Testis (tissue), 2 donors: ENCODE measurements at regions not wholly inside any gene's neighbourhood (a gene's known extent, or its start where the extent isn't known, plus 50 kb on each side); places are given as distances from the start of the nearest gene placed in this dataset.

Experiments
- DNase-seq: peaks from one replicate; pipeline ENCODE4 v3.0.0-alpha.2; 2019
- H3K27ac ChIP-seq, 2 donors: fragments of 200-600 bp; sonication (generic); one replicate each; pipeline ENCODE4 v1.5.1; 2019
- H3K27me3 ChIP-seq: fragments of 200-600 bp; sonication (generic); one replicate; pipeline ENCODE4 v1.5.1; 2019
- H3K36me3 ChIP-seq: fragments of 200-600 bp; sonication (generic); one replicate; pipeline ENCODE4 v1.5.1; 2017; ENCODE audit warnings: low read depth; ENCODE audit errors: missing control alignments
- H3K4me1 ChIP-seq: fragments of 200-600 bp; sonication (generic); one replicate; pipeline ENCODE4 v1.5.1; 2019
- H3K4me3 ChIP-seq, 2 donors: fragments of 200-600 bp; sonication (generic); one replicate each; pipeline ENCODE4 v1.5.1; 2017 to 2019
- H3K9me3 ChIP-seq: fragments of 200-600 bp; sonication (generic); one replicate; pipeline ENCODE4 v1.5.1; 2017
- POLR2A ChIP-seq: fragments of 450-650 bp; IDR thresholded peaks from one replicate; pipeline ENCODE4 v1.6.1; 2017; ENCODE audit warnings: antibody characterized with exemption, mild to moderate bottlenecking, moderate library complexity
- WGBS, 2 donors: methylation state at CpG; one replicate each; pipeline ENCODE4 v1.1.5; 2018; 5-methylcytosine and 5-hydroxymethylcytosine counted together
- intact Hi-C: fragments of 100-400 bp; cut with DNase I; formaldehyde crosslinking; loops from one replicate; pipeline ENCODE4 v1.15.1; 2023; ENCODE audit warnings: low total_unique reads
- TF ChIP-seq, protein P1 (sequence below), 3 experiments: fragments of 450-650 bp in 2 of 3; fragments of 200-600 bp in 1 of 3; sonication (generic) in 1 of 3; IDR thresholded peaks; one replicate each; pipeline ENCODE4 v1.5.1; 2016 to 2019; ENCODE audit warnings: antibody characterized with exemption in 3 of 3, mild to moderate bottlenecking in 2 of 3, moderate library complexity in 1 of 3

DNA sequence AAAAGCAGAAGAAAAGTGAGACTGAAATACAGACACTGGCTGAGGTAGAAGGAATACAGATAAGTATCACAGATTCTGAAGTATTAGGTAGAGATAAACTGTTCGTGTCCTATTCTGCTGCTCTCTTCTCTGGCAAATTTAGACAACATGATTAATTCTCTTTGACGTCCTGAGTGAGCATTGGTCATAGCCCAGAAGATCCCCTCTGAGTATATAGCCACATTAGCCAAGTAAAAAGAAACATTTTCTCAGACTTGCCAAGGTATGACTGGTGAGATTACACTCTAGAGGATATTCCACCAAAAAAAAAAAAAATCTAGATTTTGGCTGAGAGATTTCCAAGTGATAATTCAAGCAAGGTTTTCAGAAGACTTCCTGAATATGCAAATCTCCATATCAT, 111.4 kb upstream of the ALCAM start:
- Histone ChIP-seq H3K27ac (no peak overlapping the region), H3K4me3 (no peak overlapping the region), H3K27me3 (no peaks in the 10 kb centered on the region), H3K9me3 (no peaks in the 10 kb centered on the region), H3K4me1 (no peaks in the 10 kb centered on the region), H3K36me3 (no peaks in the 10 kb centered on the region)
- no peak for TF ChIP-seq POLR2A
- TF ChIP-seq, protein P1, sequence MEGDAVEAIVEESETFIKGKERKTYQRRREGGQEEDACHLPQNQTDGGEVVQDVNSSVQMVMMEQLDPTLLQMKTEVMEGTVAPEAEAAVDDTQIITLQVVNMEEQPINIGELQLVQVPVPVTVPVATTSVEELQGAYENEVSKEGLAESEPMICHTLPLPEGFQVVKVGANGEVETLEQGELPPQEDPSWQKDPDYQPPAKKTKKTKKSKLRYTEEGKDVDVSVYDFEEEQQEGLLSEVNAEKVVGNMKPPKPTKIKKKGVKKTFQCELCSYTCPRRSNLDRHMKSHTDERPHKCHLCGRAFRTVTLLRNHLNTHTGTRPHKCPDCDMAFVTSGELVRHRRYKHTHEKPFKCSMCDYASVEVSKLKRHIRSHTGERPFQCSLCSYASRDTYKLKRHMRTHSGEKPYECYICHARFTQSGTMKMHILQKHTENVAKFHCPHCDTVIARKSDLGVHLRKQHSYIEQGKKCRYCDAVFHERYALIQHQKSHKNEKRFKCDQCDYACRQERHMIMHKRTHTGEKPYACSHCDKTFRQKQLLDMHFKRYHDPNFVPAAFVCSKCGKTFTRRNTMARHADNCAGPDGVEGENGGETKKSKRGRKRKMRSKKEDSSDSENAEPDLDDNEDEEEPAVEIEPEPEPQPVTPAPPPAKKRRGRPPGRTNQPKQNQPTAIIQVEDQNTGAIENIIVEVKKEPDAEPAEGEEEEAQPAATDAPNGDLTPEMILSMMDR (IDR thresholded peaks at IDR 0.05) = no peak
- no peak for DNase-seq
- 48 to 80% methylated on average over 2 of the region's 2 CpGs for WGBS, 2 donors
- intact Hi-C loops = no loop called here

DNA sequence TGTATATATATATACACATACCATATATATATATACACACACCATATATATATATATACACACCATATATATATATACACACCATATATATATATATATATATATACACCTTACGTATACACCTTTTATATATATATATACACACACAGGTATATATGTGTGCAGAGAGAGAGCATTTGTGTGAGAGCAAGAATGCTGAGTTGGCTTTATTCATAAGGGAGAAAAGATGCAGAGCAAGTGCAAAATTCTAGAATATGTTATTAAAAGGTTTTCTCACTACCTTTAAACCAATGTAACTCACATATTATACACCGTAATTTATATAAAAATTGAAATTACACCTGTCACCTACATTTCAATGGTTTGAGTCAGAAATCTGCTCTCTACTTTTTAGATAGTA, 107.2 kb upstream of the ALCAM start:
- no peaks in the 10 kb centered on the region for H3K27me3 ChIP-seq
- WGBS, 2 donors = 50 to 58% methylated on average over 2 of the region's 2 CpGs
- H3K4me3 ChIP-seq = no peak overlapping the region
- no peak overlapping the region for H3K27ac ChIP-seq
- no peak for DNase-seq
- intact Hi-C loops = no loop called here
- no peak for TF ChIP-seq POLR2A
- TF ChIP-seq, protein P1 (IDR thresholded peaks at IDR 0.05) = no peak
- no peaks in the 10 kb centered on the region for H3K4me1 ChIP-seq
- H3K9me3 ChIP-seq = no peaks in the 10 kb centered on the region
- H3K36me3 ChIP-seq = no peaks in the 10 kb centered on the region

DNA sequence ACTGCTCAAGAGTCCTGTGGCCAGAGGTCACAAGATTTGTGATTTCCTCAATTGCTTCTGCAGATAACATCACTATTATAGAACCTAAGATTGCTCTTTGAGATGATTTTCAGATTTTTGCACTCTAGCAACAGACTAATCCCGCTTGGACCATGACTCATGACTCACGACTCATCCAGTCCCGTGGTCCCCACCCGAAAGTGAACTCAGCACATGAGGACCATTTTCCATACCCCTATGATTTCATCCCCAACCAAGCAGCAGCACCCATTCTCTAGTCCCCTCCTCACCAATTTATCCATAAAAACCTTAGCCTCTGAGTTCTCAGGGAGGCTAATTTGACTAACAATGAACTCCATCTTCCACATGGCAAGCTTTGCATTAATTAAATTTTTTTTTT, 106.3 kb upstream of the ALCAM start:
- no peaks in the 10 kb centered on the region for H3K27me3 ChIP-seq
- no peaks in the 10 kb centered on the region for H3K4me1 ChIP-seq
- intact Hi-C loops = no loop called here
- H3K9me3 ChIP-seq = no peaks in the 10 kb centered on the region
- TF ChIP-seq, protein P1 (IDR thresholded peaks at IDR 0.05) = no peak
- TF ChIP-seq POLR2A = no peak
- WGBS, 2 donors = 90 to 92% methylated on average over 4 of the region's 4 CpGs
- no peak for DNase-seq
- H3K27ac ChIP-seq = no peak overlapping the region
- H3K4me3 ChIP-seq = no peak overlapping the region
- no peaks in the 10 kb centered on the region for H3K36me3 ChIP-seq

DNA sequence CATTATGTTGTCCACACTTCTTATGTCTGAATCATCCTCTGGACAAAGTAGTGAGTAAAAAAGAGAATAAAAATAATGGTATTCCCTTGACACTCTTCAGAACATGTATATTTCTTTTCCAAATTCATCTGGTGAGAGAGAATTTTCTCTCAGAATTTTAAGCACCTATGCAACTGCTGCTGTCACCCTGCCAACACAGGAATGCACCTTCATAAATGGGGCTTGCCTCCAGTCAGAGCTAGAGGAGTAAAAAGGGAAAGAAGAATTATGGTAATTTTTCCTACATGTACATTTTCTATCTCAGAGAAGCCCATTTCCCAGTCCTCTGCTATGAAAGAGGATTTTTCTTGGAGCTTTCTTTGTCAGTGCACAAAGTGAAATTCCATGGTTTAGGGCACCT, 92.2 kb upstream of the ALCAM start:
- H3K27me3 ChIP-seq = no peaks in the 10 kb centered on the region
- no peak for TF ChIP-seq POLR2A
- TF ChIP-seq, protein P1 (IDR thresholded peaks at IDR 0.05) = no peak
- no peaks in the 10 kb centered on the region for H3K4me1 ChIP-seq
- H3K27ac ChIP-seq = no peak overlapping the region
- no peaks in the 10 kb centered on the region for H3K36me3 ChIP-seq
- H3K4me3 ChIP-seq = no peak overlapping the region
- H3K9me3 ChIP-seq = no peaks in the 10 kb centered on the region
- intact Hi-C loops = no loop called here
- no peak for DNase-seq

DNA sequence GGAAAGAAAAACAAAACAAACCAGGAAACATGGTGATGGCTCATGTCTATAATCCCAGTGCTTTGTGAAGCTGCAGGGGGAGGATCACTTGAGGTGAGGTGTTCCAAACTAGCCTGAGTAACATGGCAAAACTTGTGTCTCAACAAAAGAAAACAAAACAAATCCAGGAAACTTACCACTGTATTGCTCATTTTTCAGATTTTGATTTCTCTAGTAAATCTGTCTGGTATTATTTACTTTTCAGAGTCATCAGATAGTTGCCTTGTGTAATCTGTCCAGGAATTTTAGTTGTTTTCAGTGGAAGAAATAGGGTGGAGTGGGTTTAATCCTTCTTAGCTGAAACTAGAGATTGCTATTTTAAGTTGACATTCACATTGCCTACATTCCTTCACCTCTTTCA, 91.8 kb upstream of the ALCAM start:
- DNase-seq = no peak
- no peaks in the 10 kb centered on the region for H3K4me1 ChIP-seq
- H3K9me3 ChIP-seq = no peaks in the 10 kb centered on the region
- TF ChIP-seq, protein P1 (IDR thresholded peaks at IDR 0.05) = no peak
- no peak for TF ChIP-seq POLR2A
- H3K27me3 ChIP-seq = no peaks in the 10 kb centered on the region
- intact Hi-C loops = no loop called here
- H3K27ac ChIP-seq = no peak overlapping the region
- no peaks in the 10 kb centered on the region for H3K36me3 ChIP-seq
- no peak overlapping the region for H3K4me3 ChIP-seq
